HEK293T (cell line): ENCODE measurements at regions not wholly inside any gene's neighbourhood (a gene's known extent, or its start where the extent isn't known, plus 50 kb on each side); places are given as distances from the start of the nearest gene placed in this dataset.

Source experiments
- CTCF ChIA-PET: fragments of 350-600 bp; formaldehyde crosslinking; extraction: SDS; loops from one replicate; lab custom pipeline; 2021; ENCODE audit warnings: antibody characterized with exemption, inconsistent platforms; lab: Yijun Ruan, JAX
- POLR2A ChIA-PET: fragments of 350-600 bp; formaldehyde crosslinking; extraction: SDS; loops from one replicate; lab custom pipeline; 2020; ENCODE audit warnings: antibody characterized with exemption, inconsistent platforms; lab: Yijun Ruan, JAX
- DNase-seq: peaks from one replicate; pipeline ENCODE4 v3.0.0; 2012; ENCODE audit warnings: mixed read lengths; ENCODE audit errors: extremely low spot score
- ARNT ChIP-seq: fragments of 450-650 bp; IDR thresholded peaks from 2 replicates; pipeline ENCODE4 v1.6.1; 2017; ENCODE audit warnings: mild to moderate bottlenecking
- BHLHE40 ChIP-seq: fragments of 450-650 bp; IDR thresholded peaks from 2 replicates; pipeline ENCODE4 v1.6.1; 2016; ENCODE audit warnings: mild to moderate bottlenecking, moderate library complexity, borderline replicate concordance
- CTBP1 ChIP-seq: fragments of 450-650 bp; IDR thresholded peaks from 2 replicates; pipeline ENCODE4 v1.6.1; 2016; ENCODE audit warnings: borderline replicate concordance
- ELF4 ChIP-seq: fragments of 450-650 bp; IDR thresholded peaks from 2 replicates; pipeline ENCODE4 v1.6.1; 2017; ENCODE audit warnings: antibody characterized with exemption
- FOXA1 ChIP-seq: fragments of 450-650 bp; IDR thresholded peaks from 2 replicates; pipeline ENCODE4 v1.6.1; 2016; ENCODE audit warnings: mild to moderate bottlenecking
- FOXK2 ChIP-seq: fragments of 450-650 bp; IDR thresholded peaks from 2 replicates; pipeline ENCODE4 v1.6.1; 2016; ENCODE audit warnings: mild to moderate bottlenecking
- FOXM1 ChIP-seq: fragments of 450-650 bp; IDR thresholded peaks from 2 replicates; pipeline ENCODE4 v1.6.1; 2017; ENCODE audit warnings: mild to moderate bottlenecking, borderline replicate concordance
- HDGF ChIP-seq: fragments of 450-650 bp; IDR thresholded peaks from 2 replicates; pipeline ENCODE4 v1.6.1; 2017; ENCODE audit warnings: antibody characterized with exemption, borderline replicate concordance
- L3MBTL2 ChIP-seq: fragments of 450-650 bp; conservative IDR thresholded peaks from 2 replicates; pipeline ENCODE4 v1.6.1; 2016; ENCODE audit warnings: mild to moderate bottlenecking
- LEF1 ChIP-seq: fragments of 450-650 bp; IDR thresholded peaks from 2 replicates; pipeline ENCODE4 v1.6.1; 2017; ENCODE audit warnings: mild to moderate bottlenecking, borderline replicate concordance
- NFRKB ChIP-seq: fragments of 450-650 bp; IDR thresholded peaks from 2 replicates; pipeline ENCODE4 v1.6.1; 2016; ENCODE audit warnings: mild to moderate bottlenecking, moderate library complexity
- SP1 ChIP-seq: fragments of 450-650 bp; IDR thresholded peaks from 2 replicates; pipeline ENCODE4 v1.6.1; 2017
- SUZ12 ChIP-seq: fragments of 450-650 bp; IDR thresholded peaks from 2 replicates; pipeline ENCODE4 v1.6.1; 2016; ENCODE audit warnings: mild to moderate bottlenecking
- TARDBP ChIP-seq: fragments of 450-650 bp; IDR thresholded peaks from 2 replicates; pipeline ENCODE4 v1.6.1; 2016
- ZNF384 ChIP-seq: fragments of 450-650 bp; IDR thresholded peaks from 2 replicates; pipeline ENCODE4 v1.6.1; 2016
- TF ChIP-seq, protein P1 (sequence below): fragments of 450-650 bp; IDR thresholded peaks from 2 replicates; pipeline ENCODE4 v1.6.1; 2016

DNA sequence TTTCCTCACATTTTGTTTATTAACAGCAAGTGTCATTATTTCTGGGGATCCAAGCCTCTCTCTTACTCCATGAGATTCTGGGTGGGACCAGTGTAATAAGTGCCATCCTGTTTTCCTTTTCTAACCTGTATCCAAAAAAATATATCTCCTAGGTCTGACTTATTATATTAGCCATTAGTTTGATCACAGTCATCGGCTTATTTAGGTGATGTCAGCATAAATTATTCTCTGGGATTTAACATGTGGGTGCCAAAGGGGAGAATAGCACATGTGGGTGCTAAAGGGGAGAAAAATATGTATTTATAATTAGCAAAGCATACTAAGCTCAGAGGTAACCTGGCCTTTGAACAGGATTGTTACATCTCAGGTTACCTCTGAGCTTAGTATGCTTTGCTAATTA, 293.8 kb upstream of the SEMA3D start:
- POLR2A ChIA-PET: no interaction called here
- TF ChIP-seq, protein P1, sequence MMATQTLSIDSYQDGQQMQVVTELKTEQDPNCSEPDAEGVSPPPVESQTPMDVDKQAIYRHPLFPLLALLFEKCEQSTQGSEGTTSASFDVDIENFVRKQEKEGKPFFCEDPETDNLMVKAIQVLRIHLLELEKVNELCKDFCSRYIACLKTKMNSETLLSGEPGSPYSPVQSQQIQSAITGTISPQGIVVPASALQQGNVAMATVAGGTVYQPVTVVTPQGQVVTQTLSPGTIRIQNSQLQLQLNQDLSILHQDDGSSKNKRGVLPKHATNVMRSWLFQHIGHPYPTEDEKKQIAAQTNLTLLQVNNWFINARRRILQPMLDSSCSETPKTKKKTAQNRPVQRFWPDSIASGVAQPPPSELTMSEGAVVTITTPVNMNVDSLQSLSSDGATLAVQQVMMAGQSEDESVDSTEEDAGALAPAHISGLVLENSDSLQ: no peak
- TF ChIP-seq FOXK2: no peak
- TF ChIP-seq FOXA1: no peak
- no peak for TF ChIP-seq ELF4
- TF ChIP-seq ARNT: no peak
- no peak for TF ChIP-seq LEF1
- TF ChIP-seq FOXM1: no peak
- TF ChIP-seq L3MBTL2: no peak
- TF ChIP-seq NFRKB: no peak
- TF ChIP-seq CTBP1: no peak
- TF ChIP-seq BHLHE40: no peak
- TF ChIP-seq HDGF: no peak
- no peak for TF ChIP-seq SP1
- no peak for TF ChIP-seq TARDBP
- TF ChIP-seq ZNF384: no peak
- no peak for TF ChIP-seq SUZ12

GRCh38 chr7:85479918-85480643, 293.2 kb upstream of the SEMA3D start:
- CTCF ChIA-PET: interaction anchor here (0.6 kb wide), 1 partner anchor 398 kb away, joined by 3 read pairs; no protein-coding TSS in a partner anchor
- POLR2A ChIA-PET: no interaction called here
- DNase-seq: no peak
- TF ChIP-seq FOXA1 (no peak), TARDBP (no peak), SP1 (no peak), ELF4 (no peak), BHLHE40 (no peak), L3MBTL2 (no peak), FOXM1 (no peak), FOXK2 (no peak), LEF1 (no peak), ZNF384 (no peak), SUZ12 (no peak), HDGF (no peak), ARNT (no peak)

More for the DNA sequence above, 293.8 kb upstream of the SEMA3D start:
- no peak for DNase-seq
- CTCF ChIA-PET: interaction anchor here (0.6 kb wide), 1 partner anchor 399 kb away, joined by 3 read pairs; no protein-coding TSS in a partner anchor

- CTCF ChIA-PET: no interaction called here
- POLR2A ChIA-PET: no interaction called here
- DNase-seq: no peak
- TF ChIP-seq FOXM1: no peak
- no peak for TF ChIP-seq ARNT
- TF ChIP-seq FOXA1: no peak
- no peak for TF ChIP-seq ZNF384
- TF ChIP-seq L3MBTL2: no peak
- TF ChIP-seq, protein P1: no peak
These were observed 291.7 kb upstream of the SEMA3D start for GRCh38 chr7:85478530-85478929.

- CTCF ChIA-PET: no interaction called here
- no peak for DNase-seq
- TF ChIP-seq SUZ12: no peak
- no peak for TF ChIP-seq ZNF384
- no peak for TF ChIP-seq TARDBP
- TF ChIP-seq BHLHE40: no peak
- TF ChIP-seq FOXA1: no peak
- no peak for TF ChIP-seq NFRKB
- TF ChIP-seq ELF4: no peak
- no peak for TF ChIP-seq FOXM1
- TF ChIP-seq ARNT: no peak
- TF ChIP-seq L3MBTL2: no peak
- TF ChIP-seq, protein P1: no peak
- TF ChIP-seq LEF1: no peak
- no peak for TF ChIP-seq HDGF
- no peak for TF ChIP-seq CTBP1
- TF ChIP-seq SP1: no peak
- no peak for TF ChIP-seq FOXK2
- POLR2A ChIA-PET: no interaction called here
These were observed 288.6 kb upstream of the SEMA3D start for GRCh38 chr7:85475476-85475875.

DNA sequence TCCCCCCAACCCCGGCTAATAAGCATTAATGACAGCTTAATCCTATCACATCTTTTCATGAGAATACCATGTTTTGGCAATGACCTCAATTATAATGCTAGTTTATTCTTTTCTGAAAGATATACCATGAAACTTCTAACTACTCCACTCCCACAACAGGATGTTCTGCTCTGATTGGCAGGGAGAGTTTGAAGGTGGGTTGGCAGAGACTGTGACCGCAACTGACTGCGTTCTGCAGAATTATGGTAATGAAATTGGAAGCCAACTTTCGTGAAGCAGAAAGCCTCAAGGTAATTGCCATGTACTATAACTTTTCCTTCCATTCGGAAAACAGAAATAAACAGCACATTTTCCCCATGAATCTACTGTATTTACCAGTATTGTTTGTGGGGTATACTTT, 288.2 kb upstream of the SEMA3D start:
- no peak for DNase-seq
- POLR2A ChIA-PET: no interaction called here
- TF ChIP-seq TARDBP (no peak), NFRKB (no peak), CTBP1 (no peak), ELF4 (no peak), SUZ12 (no peak), SP1 (no peak), L3MBTL2 (no peak), LEF1 (no peak), HDGF (no peak), ARNT (no peak), BHLHE40 (no peak), FOXK2 (no peak)
- TF ChIP-seq, protein P1: no peak
- CTCF ChIA-PET: no interaction called here

GRCh38 chr7:85474234-85474633, 287.4 kb upstream of the SEMA3D start:
- no peak for DNase-seq
- TF ChIP-seq ZNF384: no peak
- no peak for TF ChIP-seq FOXA1
- no peak for TF ChIP-seq ARNT
- no peak for TF ChIP-seq CTBP1
- no peak for TF ChIP-seq SP1
- no peak for TF ChIP-seq BHLHE40
- CTCF ChIA-PET: no interaction called here
- POLR2A ChIA-PET: no interaction called here
